ENCODE measurements at regions not wholly inside any gene's neighbourhood (a gene's known extent, or its start where the extent isn't known, plus 50 kb on each side); places are given as distances from the start of the nearest gene placed in this dataset.

DNA sequence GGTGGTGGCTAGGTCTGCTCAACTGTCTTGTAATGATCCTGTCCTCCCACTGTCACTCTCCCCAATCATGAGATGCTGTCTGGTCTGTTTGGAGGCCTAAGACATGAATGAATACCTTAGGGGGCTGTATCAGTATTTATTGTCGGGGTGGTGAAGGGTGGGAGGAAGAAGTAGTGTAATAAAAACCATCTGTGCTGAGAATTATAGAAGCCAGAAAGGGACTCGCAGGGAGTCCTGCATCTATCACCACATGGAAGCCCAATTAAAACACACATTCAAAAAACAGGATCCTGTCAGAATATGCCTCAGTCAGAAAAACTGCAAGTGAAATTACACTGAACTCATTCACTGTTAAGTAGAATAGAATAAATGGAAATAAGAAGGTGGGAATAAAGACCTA, 1134.3 kb upstream of the C9orf72 start (continued):
- TF ChIP-seq, protein P1, sequence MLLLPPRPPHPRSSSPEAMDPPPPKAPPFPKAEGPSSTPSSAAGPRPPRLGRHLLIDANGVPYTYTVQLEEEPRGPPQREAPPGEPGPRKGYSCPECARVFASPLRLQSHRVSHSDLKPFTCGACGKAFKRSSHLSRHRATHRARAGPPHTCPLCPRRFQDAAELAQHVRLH (CRISPR knock-in tag; IDR thresholded peaks at IDR 0.05; ENCODE audit: borderline replicate concordance, low read depth) = no peak
- TF ChIP-seq ZNF652 (CRISPR knock-in tag; IDR thresholded peaks at IDR 0.05; ENCODE audit: borderline replicate concordance, low read depth) = no peak
- no peak for TF ChIP-seq SMAD1 (CRISPR knock-in tag; IDR thresholded peaks at IDR 0.05; ENCODE audit: borderline replicate concordance, low read depth)
- TF ChIP-seq ZFP82 (CRISPR knock-in tag; IDR thresholded peaks at IDR 0.05; ENCODE audit: borderline replicate concordance) = no peak
- no peak for TF ChIP-seq ZBTB8A (CRISPR knock-in tag; IDR thresholded peaks at IDR 0.05; ENCODE audit: borderline replicate concordance, low read depth)
- no peak for TF ChIP-seq NAIF1 (CRISPR knock-in tag; IDR thresholded peaks at IDR 0.05; ENCODE audit: borderline replicate concordance)
- no peak for TF ChIP-seq SIX1 (CRISPR knock-in tag; IDR thresholded peaks at IDR 0.05; ENCODE audit: borderline replicate concordance)
- no peak for TF ChIP-seq HOXD1 (CRISPR knock-in tag; IDR thresholded peaks at IDR 0.05)
- TF ChIP-seq CEBPB (IDR thresholded peaks at IDR 0.05; ENCODE audit: borderline replicate concordance, low read depth, low read length) = no peak

DNA sequence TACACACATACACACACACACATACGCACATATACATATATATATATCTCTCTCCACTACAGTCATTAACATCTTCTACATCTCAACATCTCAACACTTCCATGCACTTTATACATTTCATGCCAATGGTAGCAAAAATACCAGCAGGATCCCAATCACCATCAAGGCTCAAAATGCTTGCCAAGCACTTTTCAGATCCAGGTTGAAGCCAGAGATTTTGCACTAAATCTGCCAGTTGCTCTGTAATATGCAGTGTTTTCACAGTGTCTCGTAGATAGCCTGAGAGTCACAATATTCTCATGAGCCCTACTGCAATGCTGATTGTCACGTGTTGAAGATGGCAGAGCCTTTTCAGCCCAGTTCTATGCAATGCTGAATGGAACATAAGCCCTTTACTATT, 1140.9 kb upstream of the C9orf72 start:
- FAIRE-seq = no peak
- TF ChIP-seq BRD4 (CRISPR knock-in tag; IDR thresholded peaks at IDR 0.05) (no peak), ZNF850 (CRISPR knock-in tag; conservative IDR thresholded peaks at IDR 0.05) (no peak), NFE2 (CRISPR knock-in tag; IDR thresholded peaks at IDR 0.05) (no peak), SNAPC2 (CRISPR knock-in tag; IDR thresholded peaks at IDR 0.05) (no peak), MAFK (conservative IDR thresholded peaks at IDR 0.05 in 1 of 2, IDR thresholded peaks at IDR 0.05 in 1 of 2; ENCODE audit: low read length in 2 of 2) (peak; percentile 48 to 63; a peak in 3 of 4 replicates), ZNF768 (CRISPR knock-in tag; IDR thresholded peaks at IDR 0.05) (no peak)
- TF ChIP-seq, protein P2, sequence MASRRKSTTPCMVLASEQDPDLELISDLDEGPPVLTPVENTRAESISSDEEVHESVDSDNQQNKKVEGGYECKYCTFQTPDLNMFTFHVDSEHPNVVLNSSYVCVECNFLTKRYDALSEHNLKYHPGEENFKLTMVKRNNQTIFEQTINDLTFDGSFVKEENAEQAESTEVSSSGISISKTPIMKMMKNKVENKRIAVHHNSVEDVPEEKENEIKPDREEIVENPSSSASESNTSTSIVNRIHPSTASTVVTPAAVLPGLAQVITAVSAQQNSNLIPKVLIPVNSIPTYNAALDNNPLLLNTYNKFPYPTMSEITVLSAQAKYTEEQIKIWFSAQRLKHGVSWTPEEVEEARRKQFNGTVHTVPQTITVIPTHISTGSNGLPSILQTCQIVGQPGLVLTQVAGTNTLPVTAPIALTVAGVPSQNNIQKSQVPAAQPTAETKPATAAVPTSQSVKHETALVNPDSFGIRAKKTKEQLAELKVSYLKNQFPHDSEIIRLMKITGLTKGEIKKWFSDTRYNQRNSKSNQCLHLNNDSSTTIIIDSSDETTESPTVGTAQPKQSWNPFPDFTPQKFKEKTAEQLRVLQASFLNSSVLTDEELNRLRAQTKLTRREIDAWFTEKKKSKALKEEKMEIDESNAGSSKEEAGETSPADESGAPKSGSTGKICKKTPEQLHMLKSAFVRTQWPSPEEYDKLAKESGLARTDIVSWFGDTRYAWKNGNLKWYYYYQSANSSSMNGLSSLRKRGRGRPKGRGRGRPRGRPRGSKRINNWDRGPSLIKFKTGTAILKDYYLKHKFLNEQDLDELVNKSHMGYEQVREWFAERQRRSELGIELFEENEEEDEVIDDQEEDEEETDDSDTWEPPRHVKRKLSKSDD (CRISPR knock-in tag; IDR thresholded peaks at IDR 0.05; ENCODE audit: low read depth) = no peak

More for the DNA sequence above, 1140.9 kb upstream of the C9orf72 start:
- Histone ChIP-seq H3K4me2 (ENCODE audit: low read depth, low read length) (no peak overlapping the region), H3K36me3 (replicated peaks in 1 of 2; ENCODE audit: control insufficient read depth in 1 of 2, insufficient read depth in 2 of 2, low read length in 2 of 2) (no peaks in the 10 kb centered on the region), H3K9me3 (ENCODE audit: low read length) (no peaks in the 10 kb centered on the region), H3K27ac (ENCODE audit: extremely low read length, insufficient read depth, low read length) (no peak overlapping the region), H3K79me2 (ENCODE audit: insufficient read depth, low read length) (no peaks in the 10 kb centered on the region), H3K4me1 (ENCODE audit: insufficient read depth, low read length) (no peaks in the 10 kb centered on the region), H3K4me3 (replicated peaks in 1 of 3; ENCODE audit: insufficient read depth in 1 of 3, low read depth in 2 of 3, low read length in 3 of 3) (no peak overlapping the region), H4K20me1 (ENCODE audit: insufficient read depth, low read length) (no peaks in the 10 kb centered on the region), H3K9ac (ENCODE audit: insufficient read depth, low read depth, low read length) (no peak overlapping the region), H3K27me3 (ENCODE audit: control insufficient read depth in 1 of 2, insufficient read depth in 2 of 2, low read length in 2 of 2) (no peaks in the 10 kb centered on the region), H2AFZ (ENCODE audit: low read length) (no peak overlapping the region)
- intact Hi-C loops (cut with micrococcal nuclease; ENCODE audit: unreplicated experiment) = no loop called here
- CTCF ChIA-PET (ENCODE audit: low intra/inter-chr PET ratio, low total read pairs) = no interaction called here
- in situ Hi-C loops (cut with HindIII; ENCODE audit: extremely low pct_ligation_motif_present, low pct_unique_long_range_greater_than_20kb) = no loop called here
- no peak for DNase-seq (ENCODE audit: low spot score)
- no TSS peak for BruUV-seq (replicated peaks)
- WGBS (ENCODE audit: low lambda C conversion rate) = 16% methylated on average over 3 of the region's 3 CpGs
- POLR2A ChIA-PET = no interaction called here
- no peak for ATAC-seq
